ENCODE measurements at regions not wholly inside any gene's neighbourhood (a gene's known extent, or its start where the extent isn't known, plus 50 kb on each side); places are given as distances from the start of the nearest gene placed in this dataset.
"Not testable (repeated sequence)": the region's sequence is repeated elsewhere in the genome, so short reads cannot be mapped to it uniquely, and the experiment has no call there.

- ATAC-seq (no peak), DNase-seq (ENCODE audit: low spot score) (no peak)
- intact Hi-C loops (cut with DNase I): no loop called here
These were observed 208.6 kb upstream of the OR4E1 start for GRCh38 chr14:21882226-21882625.

- ATAC-seq (no peak), DNase-seq (ENCODE audit: low spot score) (no peak)
- intact Hi-C loops (cut with DNase I): no loop called here
These were observed 207.3 kb upstream of the OR4E1 start for GRCh38 chr14:21880918-21881317.

- DNase-seq (ENCODE audit: low spot score) (no peak), ATAC-seq (no peak)
- intact Hi-C loops (cut with DNase I): no loop called here
These were observed 202.2 kb upstream of the OR4E1 start for GRCh38 chr14:21875791-21876190.

GRCh38 chr14:21874946-21875345, 201.3 kb upstream of the OR4E1 start:
- no peak for DNase-seq (ENCODE audit: low spot score)
- ATAC-seq: no peak
- intact Hi-C loops (cut with DNase I): no loop called here

- intact Hi-C loops (cut with DNase I): no loop called here
- DNase-seq (ENCODE audit: low spot score) (no peak), ATAC-seq (no peak)
These were observed 200.5 kb upstream of the OR4E1 start for GRCh38 chr14:21874167-21874566.

GRCh38 chr14:21868442-21869046, 194.9 kb upstream of the OR4E1 start:
- peak; percentile 67 for ATAC-seq

GRCh38 chr14:21867541-21867940, 193.9 kb upstream of the OR4E1 start:
- ATAC-seq: no peak
- intact Hi-C loops (cut with DNase I): no loop called here

More at GRCh38 chr14:21868442-21869046, 194.9 kb upstream of the OR4E1 start:
- intact Hi-C loops (cut with DNase I): no loop called here
- DNase-seq (ENCODE audit: low spot score): no peak

GRCh38 chr14:21866479-21866878, 192.9 kb upstream of the OR4E1 start:
- intact Hi-C loops (cut with DNase I): no loop called here
- DNase-seq (ENCODE audit: low spot score) (no peak), ATAC-seq (no peak)

More at GRCh38 chr14:21867541-21867940, 193.9 kb upstream of the OR4E1 start:
- DNase-seq (ENCODE audit: low spot score): no peak

GRCh38 chr14:21863289-21863688, 189.7 kb upstream of the OR4E1 start:
- no peak for DNase-seq (ENCODE audit: low spot score)
- no peak for ATAC-seq
- intact Hi-C loops (cut with DNase I): no loop called here

GRCh38 chr14:21861153-21861552, 187.5 kb upstream of the OR4E1 start:
- ATAC-seq (no peak), DNase-seq (ENCODE audit: low spot score) (no peak)
- intact Hi-C loops (cut with DNase I): no loop called here

- DNase-seq (ENCODE audit: low spot score): no peak
- ATAC-seq: no peak
- intact Hi-C loops (cut with DNase I): no loop called here
These were observed 186.6 kb upstream of the OR4E1 start for GRCh38 chr14:21860172-21860571.

- intact Hi-C loops (cut with DNase I): no loop called here
- DNase-seq (ENCODE audit: low spot score) (no peak), ATAC-seq (no peak)
These were observed 179.2 kb upstream of the OR4E1 start for GRCh38 chr14:21852775-21853174.

- peak; percentile 64 for DNase-seq (ENCODE audit: low spot score)
- peak; percentile 67 for ATAC-seq
- intact Hi-C loops (cut with DNase I): no loop called here
These were observed 178.5 kb upstream of the OR4E1 start for GRCh38 chr14:21852061-21852664.

- peak; percentile 45 for ATAC-seq
- intact Hi-C loops (cut with DNase I): not testable (repeated sequence)
These were observed 173.3 kb upstream of the OR4E1 start for GRCh38 chr14:21846902-21847301.

GRCh38 chr14:21846227-21846885, 172.7 kb upstream of the OR4E1 start:
- peak; percentile 64 for DNase-seq (ENCODE audit: low spot score)
- peak; percentile 80 for ATAC-seq

More at GRCh38 chr14:21846902-21847301, 173.3 kb upstream of the OR4E1 start:
- not testable (repeated sequence) for DNase-seq (ENCODE audit: low spot score)

GRCh38 chr14:21840765-21841164, 167.1 kb upstream of the OR4E1 start:
- DNase-seq (ENCODE audit: low spot score) (no peak), ATAC-seq (no peak)
- intact Hi-C loops (cut with DNase I): no loop called here

More at GRCh38 chr14:21846227-21846885, 172.7 kb upstream of the OR4E1 start:
- intact Hi-C loops (cut with DNase I): no loop called here

GRCh38 chr14:21833836-21834235, 160.2 kb upstream of the OR4E1 start:
- DNase-seq (ENCODE audit: low spot score) (no peak), ATAC-seq (no peak)
- intact Hi-C loops (cut with DNase I): no loop called here

- ATAC-seq (no peak), DNase-seq (ENCODE audit: low spot score) (no peak)
- intact Hi-C loops (cut with DNase I): no loop called here
These were observed 152.2 kb upstream of the OR4E1 start for GRCh38 chr14:21825845-21826244.

GRCh38 chr14:21825149-21825743, 151.6 kb upstream of the OR4E1 start:
- ATAC-seq (no peak), DNase-seq (ENCODE audit: low spot score) (no peak)
- intact Hi-C loops (cut with DNase I): no loop called here

- intact Hi-C loops (cut with DNase I): no loop called here
- DNase-seq (ENCODE audit: low spot score) (no peak), ATAC-seq (no peak)
These were observed 148.5 kb upstream of the OR4E1 start for GRCh38 chr14:21822109-21822508.
